Choroid plexus epithelial cell (primary cell): ENCODE measurements at regions not wholly inside any gene's neighbourhood (a gene's known extent, or its start where the extent isn't known, plus 50 kb on each side); places are given as distances from the start of the nearest gene placed in this dataset.

Source experiments
- DNase-seq: peaks from one replicate; pipeline ENCODE4 v3.0.0-alpha.2; 2010; ENCODE audit warnings: low read depth
- H3K4me3 ChIP-seq: 2 replicates; pipeline ENCODE4 v1.5.1; 2011; ENCODE audit warnings: low read depth, mild to moderate bottlenecking, control low read depth, low read length, moderate library complexity
- CTCF ChIP-seq: conservative IDR thresholded peaks from 2 replicates; pipeline ENCODE4 v1.5.1; 2011; ENCODE audit warnings: low read depth, mild to moderate bottlenecking, control low read depth, inconsistent platforms, low read length, moderate library complexity

- TF ChIP-seq CTCF, result no peak
Measured at GRCh38 chr2:120448961-120449810, 103.2 kb downstream of the INHBB start.

GRCh38 chr2:120450196-120450820 lies 104.4 kb downstream of the INHBB start:
- no peak for TF ChIP-seq CTCF
- H3K4me3 ChIP-seq, result no peak overlapping the region
- no peak for DNase-seq

More at GRCh38 chr2:120448961-120449810, 103.2 kb downstream of the INHBB start:
- H3K4me3 ChIP-seq, result no peak overlapping the region
- DNase-seq, result no peak

- DNase-seq, result no peak
- no peak overlapping the region for H3K4me3 ChIP-seq
- TF ChIP-seq CTCF, result no peak
Measured at GRCh38 chr2:120451334-120451733, 105.4 kb downstream of the INHBB start.

GRCh38 chr2:120452131-120452530 lies 106.2 kb downstream of the INHBB start:
- DNase-seq, result no peak
- H3K4me3 ChIP-seq, result no peak overlapping the region
- no peak for TF ChIP-seq CTCF

GRCh38 chr2:120452945-120453634 lies 107.2 kb downstream of the INHBB start:
- no peak for DNase-seq
- no peak overlapping the region for H3K4me3 ChIP-seq
- no peak for TF ChIP-seq CTCF

- peak; percentile 21 for DNase-seq
- no peak overlapping the region for H3K4me3 ChIP-seq
- TF ChIP-seq CTCF, result no peak
Measured at GRCh38 chr2:120453635-120453998, 107.7 kb downstream of the INHBB start.
